NCI-H69 (cell line): ENCODE measurements at regions not wholly inside any gene's neighbourhood (a gene's known extent, or its start where the extent isn't known, plus 50 kb on each side); places are given as distances from the start of the nearest gene placed in this dataset.
"Not testable (repeated sequence)": the region's sequence is repeated elsewhere in the genome, so short reads cannot be mapped to it uniquely, and the experiment has no call there.

ENCODE experiments used
- DNase-seq: peaks from one replicate; lab custom pipeline; 2025; lab: John Stamatoyannopoulos, UW

- peak; percentile 8 for DNase-seq
Observed at GRCh38 chr4:173475751-173476150, 54.3 kb downstream of the HAND2 start.

- DNase-seq, result no peak
Observed at GRCh38 chr4:173469622-173470021, 60.4 kb downstream of the HAND2 start.

GRCh38 chr4:173468314-173468713 lies 61.7 kb downstream of the HAND2 start:
- no peak for DNase-seq

- DNase-seq, result no peak
Observed at GRCh38 chr4:173466101-173466500, 63.9 kb downstream of the HAND2 start.

GRCh38 chr4:173464481-173464880 lies 65.5 kb downstream of the HAND2 start:
- no peak for DNase-seq

GRCh38 chr4:173463816-173464215 lies 64.9 kb upstream of the SCRG1 start:
- no peak for DNase-seq

- peak; percentile 46 for DNase-seq
Observed at GRCh38 chr4:173461170-173461569, 62.3 kb upstream of the SCRG1 start.

GRCh38 chr4:173459857-173460256 lies 60.9 kb upstream of the SCRG1 start:
- DNase-seq, result no peak

- no peak for DNase-seq
Observed at GRCh38 chr4:173457893-173458292, 59.0 kb upstream of the SCRG1 start.

- DNase-seq, result not testable (repeated sequence)
Observed at GRCh38 chr4:173451435-173451834, 52.5 kb upstream of the SCRG1 start.

- DNase-seq, result no peak
Observed at GRCh38 chr4:173450281-173450680, 51.4 kb upstream of the SCRG1 start.

- DNase-seq, result no peak
Observed at GRCh38 chr4:173449380-173449717, 50.4 kb upstream of the SCRG1 start.

GRCh38 chr4:173448608-173449379 lies 49.9 kb upstream of the SCRG1 start:
- DNase-seq, result peak; percentile 75
